Stimulated activated memory B cell treated with anti-CD40 and anti-IgM and Interleukin-4, amounts not matched to agents 10 μg/mL and 1 μg/mL and 100 μg/mL, for 72 hours (primary cell): ENCODE measurements at regions not wholly inside any gene's neighbourhood (a gene's known extent, or its start where the extent isn't known, plus 50 kb on each side); places are given as distances from the start of the nearest gene placed in this dataset.

ENCODE experiments used
- ATAC-seq: fragments of 150-1000 bp; cut with Tn5 transposase; 2 replicates; pipeline ENCODE4 v1.10.0; 2021
- H3K27ac Mint-ChIP-seq: one replicate; pipeline ENCODE4 v1.8.0; 2022; ENCODE audit warnings: mild to moderate bottlenecking, mixed read lengths
- H3K27me3 Mint-ChIP-seq: one replicate; pipeline ENCODE4 v1.8.0; 2022; ENCODE audit warnings: mixed read lengths
- H3K36me3 Mint-ChIP-seq: one replicate; pipeline ENCODE4 v1.8.0; 2022; ENCODE audit warnings: mixed read lengths
- H3K4me1 Mint-ChIP-seq: one replicate; pipeline ENCODE4 v1.8.0; 2022; ENCODE audit warnings: mixed read lengths
- H3K4me3 Mint-ChIP-seq: one replicate; pipeline ENCODE4 v1.8.0; 2022; ENCODE audit warnings: mild to moderate bottlenecking, moderate library complexity, mixed read lengths
- H3K9me3 Mint-ChIP-seq: one replicate; pipeline ENCODE4 v1.8.0; 2022; ENCODE audit warnings: mixed read lengths

DNA sequence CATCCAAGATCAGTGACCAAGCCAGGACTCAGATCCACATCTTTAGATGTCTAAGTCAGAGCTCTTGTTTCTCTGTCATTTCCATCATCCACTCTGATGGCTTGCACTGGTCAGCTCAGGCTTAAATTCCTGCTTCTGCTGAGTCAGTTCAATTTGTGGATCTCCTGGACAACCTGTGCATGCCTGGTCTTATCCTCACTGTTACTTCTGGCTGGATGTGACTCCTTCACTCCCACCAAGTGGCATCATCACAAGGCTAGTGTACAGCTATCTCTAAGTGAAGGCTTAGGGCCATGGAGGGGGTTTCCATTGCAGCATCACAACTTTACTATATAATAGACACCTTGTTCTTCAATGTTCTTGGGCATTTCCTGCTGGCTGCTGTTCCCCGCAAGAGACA lies 102.9 kb downstream of the EMP1 start:
- Mint-ChIP-seq H3K4me3 (no peak overlapping the region), H3K27ac (no peak overlapping the region), H3K4me1 (no peaks in the 10 kb centered on the region), H3K36me3 (no peaks in the 10 kb centered on the region), H3K27me3 (peaks cover 34% of the 10 kb centered on the region), H3K9me3 (no peaks in the 10 kb centered on the region)
- ATAC-seq = no peak

DNA sequence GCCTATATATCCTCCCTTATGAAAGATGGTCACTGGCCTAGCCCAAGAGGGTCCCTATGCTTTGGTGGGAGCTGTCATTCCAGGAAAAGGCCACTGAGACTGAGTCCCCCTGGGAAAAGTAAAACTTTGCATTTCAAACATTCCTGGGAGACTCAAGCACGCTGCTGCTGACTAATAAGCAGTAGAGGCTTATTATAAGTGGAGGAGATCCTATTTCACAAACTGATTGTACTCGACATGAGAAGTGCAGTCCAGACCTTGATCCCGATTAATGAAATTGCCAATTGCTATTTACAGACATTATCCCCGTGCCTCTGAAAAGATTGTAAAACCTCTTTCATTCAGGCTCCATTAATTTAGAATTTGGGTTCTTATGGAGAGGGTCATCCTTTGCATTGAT lies 96.6 kb downstream of the EMP1 start:
- no peaks in the 10 kb centered on the region for H3K4me1 Mint-ChIP-seq
- peaks cover 3% of the 10 kb centered on the region for H3K27me3 Mint-ChIP-seq
- no peaks in the 10 kb centered on the region for H3K36me3 Mint-ChIP-seq
- no peaks in the 10 kb centered on the region for H3K9me3 Mint-ChIP-seq
- H3K4me3 Mint-ChIP-seq = no peak overlapping the region
- no peak overlapping the region for H3K27ac Mint-ChIP-seq
- ATAC-seq = no peak

DNA sequence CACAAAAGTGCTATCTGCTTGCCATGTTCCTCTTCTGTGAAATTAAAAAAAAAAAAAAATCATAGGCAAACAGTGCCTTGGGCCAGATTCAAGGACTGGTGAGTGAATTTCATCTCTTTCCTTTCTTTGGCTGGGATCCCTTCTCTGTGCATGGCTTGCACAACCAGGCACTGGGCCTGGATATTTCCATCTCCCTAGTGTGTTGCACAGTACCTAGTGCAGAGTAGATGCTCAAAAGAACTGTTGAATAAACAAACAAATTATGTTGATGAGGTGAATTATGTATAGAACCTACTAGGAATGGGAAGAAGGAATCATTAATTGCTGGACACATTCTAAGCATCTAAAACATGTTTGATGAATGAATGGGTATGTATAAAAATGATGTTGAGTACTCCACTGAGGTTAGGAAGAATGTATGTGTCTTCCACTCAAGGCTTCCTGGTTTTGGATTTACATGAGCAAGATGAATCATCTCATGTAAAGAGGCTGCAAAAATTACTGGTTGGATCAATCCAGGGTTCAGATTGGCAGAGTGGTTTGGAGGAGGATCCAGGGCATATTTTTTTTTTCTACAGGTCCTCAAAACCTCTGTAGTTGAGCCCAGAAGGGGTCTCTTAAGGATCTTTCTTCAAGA lies 93.2 kb downstream of the EMP1 start:
- Mint-ChIP-seq H3K4me3 (no peak overlapping the region), H3K9me3 (no peaks in the 10 kb centered on the region), H3K4me1 (no peaks in the 10 kb centered on the region), H3K27ac (no peak overlapping the region), H3K27me3 (peaks cover 15% of the 10 kb centered on the region), H3K36me3 (no peaks in the 10 kb centered on the region)
- no peak for ATAC-seq

DNA sequence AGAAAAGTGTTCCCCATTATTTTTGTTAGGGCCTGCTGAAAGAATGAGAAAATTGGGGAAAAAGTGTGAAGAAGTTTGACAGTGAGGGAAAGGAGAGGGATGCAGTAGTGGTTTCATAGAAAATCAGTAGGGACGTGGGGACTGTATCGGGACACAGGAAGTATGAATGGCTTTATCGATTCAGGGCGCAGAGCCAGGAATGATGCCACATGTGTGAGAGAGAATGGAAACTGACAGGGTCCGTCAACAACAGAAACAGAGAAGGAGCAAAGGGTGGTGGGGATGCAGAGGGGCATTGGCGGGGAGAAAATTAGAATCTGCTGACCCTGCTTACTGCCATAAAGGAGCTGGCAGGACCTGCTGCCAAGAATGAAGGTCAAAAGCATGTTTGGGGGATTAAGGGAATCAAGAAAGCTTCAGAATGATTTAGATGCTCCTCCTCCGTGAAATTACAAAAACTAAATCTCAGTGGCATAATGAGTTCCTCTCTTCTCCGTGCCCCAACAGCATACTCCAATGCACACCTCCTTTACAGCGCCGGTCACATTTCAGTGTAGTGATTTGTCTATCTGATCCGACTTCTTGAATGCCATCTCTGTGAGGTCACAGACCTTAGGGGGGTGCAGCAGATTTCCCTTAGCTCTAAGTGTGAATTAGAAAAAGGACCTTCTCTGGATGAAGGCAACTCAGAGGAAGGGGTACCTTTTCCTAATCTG lies 92.6 kb downstream of the EMP1 start:
- H3K9me3 Mint-ChIP-seq = no peaks in the 10 kb centered on the region
- peaks cover 18% of the 10 kb centered on the region for H3K27me3 Mint-ChIP-seq
- ATAC-seq = no peak
- H3K27ac Mint-ChIP-seq = no peak overlapping the region
- H3K4me3 Mint-ChIP-seq = no peak overlapping the region
- no peaks in the 10 kb centered on the region for H3K4me1 Mint-ChIP-seq
- H3K36me3 Mint-ChIP-seq = no peaks in the 10 kb centered on the region

GRCh38 chr12:13288501-13288900 lies 92.0 kb downstream of the EMP1 start:
- no peak overlapping the region for H3K4me3 Mint-ChIP-seq
- ATAC-seq = no peak
- no peaks in the 10 kb centered on the region for H3K9me3 Mint-ChIP-seq
- peaks cover 18% of the 10 kb centered on the region for H3K27me3 Mint-ChIP-seq
- H3K27ac Mint-ChIP-seq = no peak overlapping the region
- H3K36me3 Mint-ChIP-seq = no peaks in the 10 kb centered on the region
- H3K4me1 Mint-ChIP-seq = no peaks in the 10 kb centered on the region

GRCh38 chr12:13283867-13284266 lies 87.3 kb downstream of the EMP1 start:
- Mint-ChIP-seq H3K27ac (no peak overlapping the region), H3K9me3 (peaks cover 5% of the 10 kb centered on the region), H3K36me3 (no peaks in the 10 kb centered on the region), H3K4me3 (no peak overlapping the region), H3K4me1 (no peaks in the 10 kb centered on the region), H3K27me3 (peaks cover 18% of the 10 kb centered on the region)
- ATAC-seq = no peak

DNA sequence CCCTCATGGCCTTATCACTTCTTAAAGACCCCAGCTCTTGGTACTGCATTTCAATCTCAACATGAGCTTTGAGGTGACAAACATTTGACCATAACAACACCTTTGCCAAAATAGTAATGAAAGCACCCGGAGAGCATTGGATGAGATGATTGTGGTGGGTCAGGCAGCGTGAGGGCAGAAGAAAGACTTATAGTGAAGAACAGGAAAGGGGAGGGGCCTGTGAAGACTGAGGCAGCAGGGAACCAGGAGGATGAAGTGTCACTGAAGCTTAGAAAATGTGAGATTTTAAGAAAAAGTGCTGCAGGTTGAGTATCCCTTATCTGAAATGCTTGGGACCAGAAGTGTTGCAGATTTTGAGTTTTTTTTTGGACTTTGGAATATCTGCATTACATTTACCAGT lies 86.3 kb downstream of the EMP1 start:
- Mint-ChIP-seq H3K9me3 (peaks cover 5% of the 10 kb centered on the region), H3K4me3 (no peak overlapping the region), H3K27ac (no peak overlapping the region), H3K36me3 (no peaks in the 10 kb centered on the region), H3K27me3 (peaks cover 23% of the 10 kb centered on the region), H3K4me1 (peaks cover 6% of the 10 kb centered on the region)
- no peak for ATAC-seq

DNA sequence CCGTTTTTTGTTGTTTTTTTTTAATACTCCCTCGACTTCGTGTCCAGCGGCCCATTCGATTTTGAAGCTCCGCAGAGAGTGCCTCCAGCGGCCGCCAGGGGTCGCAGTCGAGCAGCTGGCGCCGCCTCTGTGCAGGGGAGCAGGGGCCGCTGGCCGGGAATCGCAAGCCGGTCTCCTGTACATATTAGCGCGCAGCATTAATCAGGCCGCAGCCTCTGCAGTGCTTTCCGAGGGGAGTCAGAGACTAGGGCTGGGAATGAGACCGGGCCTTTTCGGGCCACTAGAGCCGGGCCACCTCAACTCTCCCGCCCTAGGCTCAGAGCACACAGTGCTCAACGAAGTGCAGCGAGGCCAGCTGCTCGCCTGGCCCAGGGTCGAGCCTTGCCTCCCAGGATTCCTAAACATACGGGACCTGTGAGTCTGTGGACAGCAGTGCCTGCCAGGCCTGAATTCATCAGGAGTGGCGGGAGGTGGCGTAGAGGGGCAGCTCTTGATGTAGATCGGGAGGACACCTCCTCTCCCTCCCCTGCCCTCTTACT lies 81.8 kb downstream of the EMP1 start:
- no peaks in the 10 kb centered on the region for H3K36me3 Mint-ChIP-seq
- no peak overlapping the region for H3K27ac Mint-ChIP-seq
- H3K4me1 Mint-ChIP-seq = peaks cover 6% of the 10 kb centered on the region
- no peak overlapping the region for H3K4me3 Mint-ChIP-seq
- peaks cover 5% of the 10 kb centered on the region for H3K9me3 Mint-ChIP-seq
- H3K27me3 Mint-ChIP-seq = peaks cover 40% of the 10 kb centered on the region
- peak; percentile 74 for ATAC-seq

GRCh38 chr12:13277293-13277692 lies 80.8 kb downstream of the EMP1 start:
- Mint-ChIP-seq H3K27me3 (peaks cover 40% of the 10 kb centered on the region), H3K4me3 (no peak overlapping the region), H3K4me1 (peaks cover 6% of the 10 kb centered on the region), H3K9me3 (peaks cover 5% of the 10 kb centered on the region), H3K36me3 (no peaks in the 10 kb centered on the region), H3K27ac (no peak overlapping the region)
- ATAC-seq = no peak

DNA sequence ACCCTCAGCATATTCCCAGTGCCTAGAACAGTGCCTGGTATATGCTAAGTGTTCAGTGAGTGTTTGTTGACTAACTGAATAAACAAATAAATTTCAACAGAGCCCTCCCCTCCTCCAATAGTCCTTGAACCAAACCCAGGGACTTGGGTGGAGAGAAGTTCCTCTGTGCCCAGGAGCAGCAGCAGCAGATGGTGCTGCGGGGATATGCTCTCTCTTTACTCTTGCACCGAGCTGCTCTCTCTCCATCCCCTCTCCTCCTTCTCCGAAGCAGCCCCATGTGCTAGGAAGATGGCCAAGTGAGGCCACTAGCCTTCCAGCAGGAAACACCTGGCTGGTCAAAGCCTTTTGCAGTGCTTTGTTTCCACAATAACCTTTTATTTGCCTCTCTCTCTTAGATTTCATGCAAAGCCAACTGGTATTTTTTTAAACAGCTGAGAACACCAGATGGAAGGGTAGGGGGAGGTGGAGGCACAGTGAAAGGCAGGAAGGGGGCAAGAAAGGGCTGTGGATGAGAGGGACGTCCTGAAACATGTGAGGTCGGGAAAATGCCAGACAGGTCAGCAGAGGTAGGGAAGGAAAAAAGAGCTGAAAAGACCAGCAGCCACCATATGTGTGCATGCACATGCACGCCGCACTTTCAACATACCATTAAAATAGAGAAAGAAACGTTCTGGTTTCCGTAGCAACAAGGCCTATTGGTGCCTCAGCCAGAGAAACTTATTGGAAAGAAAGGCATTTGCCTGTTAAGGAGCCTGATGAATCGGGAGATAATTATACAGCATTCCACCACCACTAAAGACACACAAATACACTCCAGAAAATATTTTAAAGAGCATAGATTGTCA lies 78.9 kb downstream of the EMP1 start:
- peaks cover 5% of the 10 kb centered on the region for H3K9me3 Mint-ChIP-seq
- H3K27ac Mint-ChIP-seq = no peak overlapping the region
- no peak for ATAC-seq
- H3K4me1 Mint-ChIP-seq = peaks cover 6% of the 10 kb centered on the region
- H3K27me3 Mint-ChIP-seq = peaks cover 40% of the 10 kb centered on the region
- H3K36me3 Mint-ChIP-seq = no peaks in the 10 kb centered on the region
- no peak overlapping the region for H3K4me3 Mint-ChIP-seq

DNA sequence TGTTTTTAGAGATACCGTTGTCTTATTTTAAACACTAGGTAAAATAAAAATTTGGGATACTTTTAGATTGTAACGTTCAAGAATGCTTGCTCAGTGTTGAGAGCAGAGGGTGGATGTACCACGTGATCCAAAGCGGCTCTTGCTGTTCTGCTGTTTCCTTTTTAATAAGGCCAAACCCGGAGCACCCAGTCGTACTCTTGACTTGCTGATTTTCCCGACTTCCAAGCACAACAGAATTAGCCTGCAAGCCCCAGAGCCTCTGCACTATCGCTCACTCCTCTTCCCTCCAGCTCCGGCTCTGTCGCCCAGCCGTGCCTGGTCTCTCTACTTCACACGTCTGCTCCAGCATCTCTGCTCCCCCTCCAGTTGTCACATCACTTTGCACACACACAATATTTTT lies 77.3 kb downstream of the EMP1 start:
- H3K9me3 Mint-ChIP-seq = no peaks in the 10 kb centered on the region
- H3K36me3 Mint-ChIP-seq = no peaks in the 10 kb centered on the region
- peaks cover 40% of the 10 kb centered on the region for H3K27me3 Mint-ChIP-seq
- peaks cover 6% of the 10 kb centered on the region for H3K4me1 Mint-ChIP-seq
- no peak overlapping the region for H3K4me3 Mint-ChIP-seq
- ATAC-seq = no peak
- H3K27ac Mint-ChIP-seq = no peak overlapping the region

DNA sequence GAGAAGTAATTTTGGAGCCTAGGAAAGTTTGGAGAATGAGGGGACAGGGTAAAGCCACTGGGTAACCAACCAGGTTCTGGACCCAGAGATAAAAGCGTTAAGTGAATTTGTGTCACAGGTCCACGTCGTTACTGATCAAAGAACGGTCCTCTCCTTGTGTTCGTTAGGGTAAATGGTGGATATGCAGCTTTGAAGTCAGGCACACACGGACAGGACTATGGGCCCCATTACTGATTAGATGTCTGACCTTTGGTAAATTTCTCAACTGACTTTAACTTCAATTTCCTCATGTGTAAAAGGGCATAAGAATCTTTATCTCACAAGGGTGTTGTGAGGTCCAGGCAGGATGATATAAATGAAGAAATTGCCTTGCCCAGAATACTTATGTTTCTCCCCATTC lies 76.6 kb downstream of the EMP1 start:
- H3K27me3 Mint-ChIP-seq = peaks cover 35% of the 10 kb centered on the region
- H3K4me3 Mint-ChIP-seq = no peak overlapping the region
- no peaks in the 10 kb centered on the region for H3K36me3 Mint-ChIP-seq
- no peak for ATAC-seq
- no peaks in the 10 kb centered on the region for H3K9me3 Mint-ChIP-seq
- H3K27ac Mint-ChIP-seq = no peak overlapping the region
- H3K4me1 Mint-ChIP-seq = peaks cover 2% of the 10 kb centered on the region

GRCh38 chr12:13270817-13271216 lies 74.3 kb downstream of the EMP1 start:
- Mint-ChIP-seq H3K4me3 (no peak overlapping the region), H3K9me3 (peaks cover 6% of the 10 kb centered on the region)
- no peak for ATAC-seq

More at GRCh38 chr12:13270817-13271216, 74.3 kb downstream of the EMP1 start:
- Mint-ChIP-seq H3K27me3 (peaks cover 23% of the 10 kb centered on the region), H3K4me1 (no peaks in the 10 kb centered on the region), H3K36me3 (no peaks in the 10 kb centered on the region), H3K27ac (no peak overlapping the region)
